ENCODE measurements at regions not wholly inside any gene's neighbourhood (a gene's known extent, or its start where the extent isn't known, plus 50 kb on each side); places are given as distances from the start of the nearest gene placed in this dataset.

DNA sequence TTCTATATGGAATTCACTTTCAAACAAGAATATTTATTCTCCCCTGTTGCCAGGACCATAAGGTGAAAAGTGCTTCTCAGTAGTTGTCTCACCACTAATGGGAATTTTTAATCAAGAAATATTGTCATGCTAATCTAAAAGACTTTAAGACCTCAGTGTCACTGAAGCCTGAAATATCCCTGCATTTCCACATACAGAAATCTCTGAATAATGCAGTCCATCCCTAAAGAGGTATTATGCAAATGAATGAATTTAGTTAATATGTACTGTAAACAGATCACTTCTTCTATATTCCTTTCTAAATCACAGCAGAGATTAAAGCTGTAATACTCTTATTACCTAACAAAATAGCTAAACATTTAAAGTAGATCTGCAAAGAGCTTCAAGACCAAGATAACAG, 531.1 kb upstream of the CDH6 start:
- TF ChIP-seq, protein P1, sequence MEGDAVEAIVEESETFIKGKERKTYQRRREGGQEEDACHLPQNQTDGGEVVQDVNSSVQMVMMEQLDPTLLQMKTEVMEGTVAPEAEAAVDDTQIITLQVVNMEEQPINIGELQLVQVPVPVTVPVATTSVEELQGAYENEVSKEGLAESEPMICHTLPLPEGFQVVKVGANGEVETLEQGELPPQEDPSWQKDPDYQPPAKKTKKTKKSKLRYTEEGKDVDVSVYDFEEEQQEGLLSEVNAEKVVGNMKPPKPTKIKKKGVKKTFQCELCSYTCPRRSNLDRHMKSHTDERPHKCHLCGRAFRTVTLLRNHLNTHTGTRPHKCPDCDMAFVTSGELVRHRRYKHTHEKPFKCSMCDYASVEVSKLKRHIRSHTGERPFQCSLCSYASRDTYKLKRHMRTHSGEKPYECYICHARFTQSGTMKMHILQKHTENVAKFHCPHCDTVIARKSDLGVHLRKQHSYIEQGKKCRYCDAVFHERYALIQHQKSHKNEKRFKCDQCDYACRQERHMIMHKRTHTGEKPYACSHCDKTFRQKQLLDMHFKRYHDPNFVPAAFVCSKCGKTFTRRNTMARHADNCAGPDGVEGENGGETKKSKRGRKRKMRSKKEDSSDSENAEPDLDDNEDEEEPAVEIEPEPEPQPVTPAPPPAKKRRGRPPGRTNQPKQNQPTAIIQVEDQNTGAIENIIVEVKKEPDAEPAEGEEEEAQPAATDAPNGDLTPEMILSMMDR (IDR thresholded peaks at IDR 0.05; ENCODE audit: extremely low read depth, missing control alignments) = no peak
- no peak for DNase-seq (ENCODE audit: low spot score)

- DNase-seq (ENCODE audit: low spot score) = no peak
- TF ChIP-seq, protein P1 (IDR thresholded peaks at IDR 0.05; ENCODE audit: extremely low read depth, missing control alignments) = no peak
These were observed 531.8 kb upstream of the CDH6 start for GRCh38 chr5:30661730-30662129.

- DNase-seq (ENCODE audit: low spot score) = no peak
- TF ChIP-seq, protein P1 (IDR thresholded peaks at IDR 0.05; ENCODE audit: extremely low read depth, missing control alignments) = no peak
These were observed 534.1 kb upstream of the CDH6 start for GRCh38 chr5:30659417-30659816.

DNA sequence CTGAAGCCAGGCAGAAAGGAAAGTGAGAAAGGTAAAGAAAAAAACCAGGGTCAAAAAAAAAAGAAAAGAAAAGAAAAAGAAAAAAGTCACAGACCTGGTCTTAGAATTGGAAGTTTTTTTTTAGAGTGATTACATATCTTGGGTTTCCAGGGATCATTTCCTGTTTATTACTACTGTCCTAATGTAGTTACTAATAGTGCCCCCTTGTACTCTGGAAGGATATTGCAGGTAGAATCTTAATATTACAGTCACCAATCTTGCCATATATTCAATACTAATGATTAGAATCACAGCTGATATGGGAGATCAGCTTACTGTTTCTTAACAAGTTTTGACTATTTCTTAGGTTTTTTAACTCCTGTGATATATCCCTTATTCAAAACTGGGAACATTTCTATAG, 543.2 kb upstream of the CDH6 start:
- DNase-seq (ENCODE audit: low spot score) = no peak
- TF ChIP-seq, protein P1 (IDR thresholded peaks at IDR 0.05; ENCODE audit: extremely low read depth, missing control alignments) = no peak

- DNase-seq (ENCODE audit: low spot score) = no peak
- TF ChIP-seq, protein P1 (IDR thresholded peaks at IDR 0.05; ENCODE audit: extremely low read depth, missing control alignments) = no peak
These were observed 554.6 kb upstream of the CDH6 start for GRCh38 chr5:30638899-30639298.

DNA sequence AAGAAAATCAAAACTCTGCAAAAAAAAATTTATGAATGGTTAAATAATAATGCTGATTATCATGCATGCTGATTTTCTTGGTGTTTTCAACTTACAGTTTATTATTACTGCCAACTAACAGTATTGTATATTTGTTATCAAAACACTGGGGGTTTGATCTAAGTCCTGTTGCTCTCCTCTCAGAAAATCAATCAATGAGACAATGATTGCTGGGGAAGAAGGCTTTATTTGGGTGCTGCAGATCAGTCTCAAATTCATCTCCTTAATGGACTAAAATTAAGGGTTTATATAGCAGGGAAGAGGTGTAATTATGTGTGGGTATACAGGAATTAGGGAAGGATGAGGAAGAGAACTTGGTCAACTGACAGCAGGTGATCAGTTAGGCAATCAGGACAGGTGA, 565.5 kb upstream of the CDH6 start:
- TF ChIP-seq, protein P1 (IDR thresholded peaks at IDR 0.05; ENCODE audit: extremely low read depth, missing control alignments) = no peak
- no peak for DNase-seq (ENCODE audit: low spot score)

GRCh38 chr5:30626557-30626956, 566.9 kb upstream of the CDH6 start:
- TF ChIP-seq, protein P1 (IDR thresholded peaks at IDR 0.05; ENCODE audit: extremely low read depth, missing control alignments) = no peak
- no peak for DNase-seq (ENCODE audit: low spot score)
